K562 (cell line): ENCODE measurements at regions not wholly inside any gene's neighbourhood (a gene's known extent, or its start where the extent isn't known, plus 50 kb on each side); places are given as distances from the start of the nearest gene placed in this dataset.

Source experiments
- ATAC-seq: fragments of 200-7000 bp; cut with Tn5 transposase; 3 replicates; pipeline ENCODE4 v1.9.1; 2020; ENCODE audit warnings: moderate library complexity
- BruUV-seq: library from RNA; stranded (reverse); fragments of 400-500 nt; replicated peaks from 2 replicates; lab custom pipeline; 2021; lab: Mats Ljungman, UMichigan
- CTCF ChIA-PET: fragments of 300-600 bp; formaldehyde crosslinking; extraction: SDS; loops from one replicate; lab custom pipeline; 2021; ENCODE audit warnings: low intra/inter-chr PET ratio; lab: Yijun Ruan, JAX
- POLR2A ChIA-PET: fragments of 300-600, 350-650 bp; sonication (Branson Sonifier 250); formaldehyde crosslinking; extraction: SDS; loops from one replicate; lab custom pipeline; 2021; ENCODE audit warnings: antibody characterized with exemption, inconsistent platforms; lab: Yijun Ruan, JAX
- DNase-seq, 4 experiments: peaks; one replicate each; pipeline versions ENCODE4 v3.0.0 to v3.0.0-alpha.2; 2011 to 2018; ENCODE audit warnings: low spot score in 3 of 4, mixed read lengths in 3 of 4; ENCODE audit errors: extremely low read depth in 1 of 4
- FAIRE-seq: peaks from 2 replicates; lab custom pipeline; 2011; peaks lifted over from hg19 to GRCh38; lab: Jason Lieb, UNC
- H2AFZ ChIP-seq: 2 replicates; pipeline ENCODE4 v1.6.0; 2011; ENCODE audit warnings: low read depth, low read length, control low read depth, inconsistent platforms
- H3K27ac ChIP-seq: fragments of 200-600 bp; 3 replicates; pipeline ENCODE4 v1.8.0; 2011; ENCODE audit warnings: low read depth, mild to moderate bottlenecking, control low read depth, inconsistent platforms, low read length, moderate library complexity, mixed read lengths; ENCODE audit errors: extremely low read depth
- H3K27me3 ChIP-seq, 2 experiments: fragments of 300-600 bp in 1 of 2; 2 replicates in 1 of 2; 3 replicates in 1 of 2; pipeline versions ENCODE4 v1.6.0 to v1.8.0; 2011; ENCODE audit warnings: inconsistent platforms in 2 of 2, low read length in 2 of 2, mild to moderate bottlenecking in 1 of 2, mixed read lengths in 1 of 2, moderate library complexity in 1 of 2; ENCODE audit not compliant: control insufficient read depth in 2 of 2, insufficient read depth in 2 of 2
- H3K36me3 ChIP-seq: fragments of 300-600 bp; 3 replicates; pipeline ENCODE4 v1.8.0; 2011; ENCODE audit warnings: mild to moderate bottlenecking, low read length, inconsistent platforms; ENCODE audit not compliant: control insufficient read depth, insufficient read depth
- H3K4me1 ChIP-seq, 2 experiments: fragments of 200-600 bp in 1 of 2; replicated peaks in 1 of 2; 2 replicates in 1 of 2; 3 replicates in 1 of 2; pipeline versions ENCODE4 v1.5.1 to v1.8.0; 2011; ENCODE audit warnings: inconsistent platforms in 2 of 2, low read length in 2 of 2, mild to moderate bottlenecking in 1 of 2, mixed read lengths in 1 of 2, moderate library complexity in 1 of 2; ENCODE audit not compliant: control insufficient read depth in 2 of 2, insufficient read depth in 2 of 2
- H3K4me2 ChIP-seq: 2 replicates; pipeline ENCODE4 v1.6.1; 2011; ENCODE audit warnings: low read length, control low read depth, inconsistent platforms, mixed read lengths; ENCODE audit not compliant: insufficient read depth
- H3K4me3 ChIP-seq: fragments of 200-600 bp; sonication (generic), shearing (Covaris generic); 2 replicates; pipeline ENCODE4 v1.5.1; 2016; ENCODE audit warnings: control low read depth, inconsistent platforms
- H3K79me2 ChIP-seq: fragments of 200-600 bp; 3 replicates; pipeline ENCODE4 v1.8.0; 2011; ENCODE audit warnings: low read length, inconsistent platforms; ENCODE audit not compliant: control insufficient read depth, insufficient read depth
- H3K9ac ChIP-seq, 2 experiments: 2 replicates each; pipeline versions ENCODE4 v1.6.0 to v1.6.1; 2011; ENCODE audit warnings: low read depth in 2 of 2, low read length in 2 of 2, control low read depth in 1 of 2, inconsistent platforms in 1 of 2, mild to moderate bottlenecking in 1 of 2, mixed read lengths in 1 of 2; ENCODE audit not compliant: insufficient read depth in 1 of 2
- H3K9me1 ChIP-seq: one replicate; pipeline ENCODE4 v1.6.0; 2011; ENCODE audit warnings: inconsistent platforms, mild to moderate bottlenecking, low read length, moderate library complexity; ENCODE audit not compliant: control insufficient read depth, insufficient read depth
- H3K9me3 ChIP-seq: replicated peaks from 2 replicates; pipeline ENCODE4 v1.5.1; 2011; ENCODE audit warnings: low read depth, low read length, inconsistent platforms; ENCODE audit not compliant: control insufficient read depth, insufficient read depth
- H4K20me1 ChIP-seq: replicated peaks from 2 replicates; pipeline ENCODE4 v1.6.1; 2011; ENCODE audit warnings: low read length, inconsistent platforms, mixed read lengths; ENCODE audit not compliant: control insufficient read depth, insufficient read depth
- DEAF1 ChIP-seq: fragments of 450-650 bp; formaldehyde crosslinking; IDR thresholded peaks from 2 replicates; pipeline ENCODE4 v1.4.0; 2020; ENCODE audit warnings: mild to moderate bottlenecking, moderate library complexity
- EZH2 ChIP-seq: IDR thresholded peaks from 2 replicates; pipeline ENCODE4 v1.6.1; 2012; ENCODE audit warnings: low read depth, mild to moderate bottlenecking, inconsistent platforms, low read length, borderline replicate concordance
- FOXJ3 ChIP-seq: sonication (generic); formaldehyde crosslinking; IDR thresholded peaks from 2 replicates; pipeline ENCODE4 v1.4.0; 2020; ENCODE audit warnings: mild to moderate bottlenecking, missing genetic modification reagents
- HMG20B ChIP-seq: fragments of 250-450 bp; sonication (Bioruptor Pico); IDR thresholded peaks from 2 replicates; pipeline ENCODE4 v1.5.0; 2021; ENCODE audit warnings: mild to moderate bottlenecking
- KAT8 ChIP-seq: fragments of 450-650 bp; IDR thresholded peaks from 2 replicates; pipeline ENCODE4 v1.6.1; 2016; ENCODE audit warnings: low read depth, mild to moderate bottlenecking
- MEIS2 ChIP-seq: fragments of 450-650 bp; IDR thresholded peaks from 2 replicates; pipeline ENCODE4 v1.6.1; 2014; ENCODE audit warnings: mild to moderate bottlenecking; ENCODE audit not compliant: partially characterized antibody
- MTF1 ChIP-seq: fragments of 250-450 bp; sonication (Bioruptor Pico); IDR thresholded peaks from 2 replicates; pipeline ENCODE4 v1.9.0; 2021; ENCODE audit warnings: moderate library complexity, mild to moderate bottlenecking, inconsistent platforms, borderline replicate concordance
- PCBP2 ChIP-seq: fragments of 200-400 bp; formaldehyde crosslinking; IDR thresholded peaks from 2 replicates; pipeline ENCODE4 v1.6.1; 2018; ENCODE audit warnings: low read length, low read depth, mild to moderate bottlenecking, moderate library complexity; ENCODE audit not compliant: poor library complexity, severe bottlenecking
- TAF1 ChIP-seq: IDR thresholded peaks from 2 replicates; pipeline ENCODE4 v1.6.1; 2011; ENCODE audit warnings: mild to moderate bottlenecking, low read length, moderate library complexity; ENCODE audit not compliant: insufficient read depth, control insufficient read depth, severe bottlenecking; ENCODE audit errors: extremely low read depth
- TCF3 ChIP-seq: sonication (generic); formaldehyde crosslinking; IDR thresholded peaks from 2 replicates; pipeline ENCODE4 v1.4.0; 2020; ENCODE audit warnings: mild to moderate bottlenecking, missing genetic modification reagents
- TRIM24 ChIP-seq, 2 experiments: fragments of 450-650 bp; IDR thresholded peaks; 2 replicates each; pipeline ENCODE4 v1.6.1; 2016
- YBX1 ChIP-seq: fragments of 450-650 bp; IDR thresholded peaks from 2 replicates; pipeline ENCODE4 v1.7.1; 2016; ENCODE audit warnings: mild to moderate bottlenecking
- ZKSCAN1 ChIP-seq: fragments of 150-350 bp; IDR thresholded peaks from 2 replicates; pipeline ENCODE4 v1.6.1; 2016; ENCODE audit warnings: low read depth, low read length
- ZNF121 ChIP-seq: sonication (generic); formaldehyde crosslinking; conservative IDR thresholded peaks from 2 replicates; pipeline ENCODE4 v1.8.0; 2022; ENCODE audit warnings: missing genetic modification reagents
- ZNF212 ChIP-seq: fragments of 450-650 bp; formaldehyde crosslinking; IDR thresholded peaks from 2 replicates; pipeline ENCODE4 v1.4.0; 2020; ENCODE audit warnings: mild to moderate bottlenecking
- ZNF224 ChIP-seq: sonication (generic); formaldehyde crosslinking; IDR thresholded peaks from 2 replicates; pipeline ENCODE4 v1.8.0; 2022; ENCODE audit warnings: mild to moderate bottlenecking, missing genetic modification reagents
- in situ Hi-C: fragments of 300-500 bp; cut with MboI; formaldehyde crosslinking; loops from 4 replicates; pipeline ENCODE4 v1.15.0; 2018; ENCODE audit warnings: inconsistent platforms, mixed read lengths
- intact Hi-C: fragments of 100-400 bp; cut with micrococcal nuclease; formaldehyde crosslinking; loops from 2 replicates; pipeline ENCODE4 v1.14.2; 2022
- TF ChIP-seq, protein P1 (sequence below): fragments of 250-450 bp; sonication (Bioruptor Pico); IDR thresholded peaks from 2 replicates; pipeline ENCODE4 v1.4.0; 2020; ENCODE audit warnings: borderline replicate concordance
- TF ChIP-seq, protein P2 (sequence below): fragments of 450-650 bp; IDR thresholded peaks from 2 replicates; pipeline ENCODE4 v1.6.1; 2016; ENCODE audit warnings: missing biosample characterization, missing genetic modification characterization
- TF ChIP-seq, protein P3 (sequence below): sonication (generic); formaldehyde crosslinking; IDR thresholded peaks from 2 replicates; pipeline ENCODE4 v1.8.1; 2023; ENCODE audit warnings: mild to moderate bottlenecking, missing genetic modification reagents
- TF ChIP-seq, protein P4 (sequence below): fragments of 250-450 bp; sonication (Bioruptor Pico); IDR thresholded peaks from 2 replicates; pipeline ENCODE4 v1.8.0; 2022; ENCODE audit warnings: moderate library complexity, mild to moderate bottlenecking, inconsistent platforms

DNA sequence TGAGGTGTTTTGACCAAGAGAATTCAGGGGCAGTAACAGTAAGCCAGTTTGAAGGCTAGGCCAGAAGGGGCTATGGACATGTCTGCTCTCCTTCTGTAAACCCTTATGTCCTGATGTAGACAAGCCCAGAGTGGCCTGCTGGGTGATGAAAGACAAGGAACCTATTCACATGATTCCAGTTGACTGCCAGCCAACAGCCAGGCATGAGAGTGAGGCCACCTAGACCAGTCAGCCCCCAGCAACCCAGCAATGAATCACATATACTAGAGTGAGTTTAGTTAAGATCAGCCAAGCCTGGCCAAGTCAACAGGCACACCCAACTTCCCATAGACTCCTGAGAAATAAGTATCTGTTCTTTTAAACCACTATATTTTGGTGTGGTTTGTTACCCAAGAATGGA, 1889.7 kb upstream of the CELF4 start:
- H3K27me3 ChIP-seq, result no peaks in the 10 kb centered on the region
- H3K9me1 ChIP-seq, result no peaks in the 10 kb centered on the region
- in situ Hi-C loops, result no loop called here
- no peak overlapping the region for H3K27ac ChIP-seq
- TF ChIP-seq KAT8 (no peak), EZH2 (no peak), ZNF212 (CRISPR knock-in tag) (no peak), MEIS2 (no peak), ZKSCAN1 (no peak), TRIM24 (IDR thresholded peaks at IDR 0.05) (no peak), DEAF1 (CRISPR knock-in tag) (no peak), TCF3 (CRISPR knock-in tag) (no peak), YBX1 (no peak), TAF1 (no peak), PCBP2 (no peak), ZNF224 (CRISPR knock-in tag) (no peak), FOXJ3 (no peak), ZNF121 (no peak), HMG20B (CRISPR knock-in tag) (no peak), MTF1 (CRISPR knock-in tag) (no peak)
- TF ChIP-seq, protein P1, sequence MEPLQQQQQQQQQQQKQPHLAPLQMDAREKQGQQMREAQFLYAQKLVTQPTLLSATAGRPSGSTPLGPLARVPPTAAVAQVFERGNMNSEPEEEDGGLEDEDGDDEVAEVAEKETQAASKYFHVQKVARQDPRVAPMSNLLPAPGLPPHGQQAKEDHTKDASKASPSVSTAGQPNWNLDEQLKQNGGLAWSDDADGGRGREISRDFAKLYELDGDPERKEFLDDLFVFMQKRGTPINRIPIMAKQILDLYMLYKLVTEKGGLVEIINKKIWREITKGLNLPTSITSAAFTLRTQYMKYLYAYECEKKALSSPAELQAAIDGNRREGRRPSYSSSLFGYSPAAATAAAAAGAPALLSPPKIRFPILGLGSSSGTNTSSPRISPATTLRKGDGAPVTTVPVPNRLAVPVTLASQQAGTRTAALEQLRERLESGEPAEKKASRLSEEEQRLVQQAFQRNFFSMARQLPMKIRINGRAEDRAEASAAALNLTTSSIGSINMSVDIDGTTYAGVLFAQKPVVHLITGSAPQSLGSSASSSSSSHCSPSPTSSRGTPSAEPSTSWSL (CRISPR knock-in tag), result no peak
- TF ChIP-seq, protein P2, sequence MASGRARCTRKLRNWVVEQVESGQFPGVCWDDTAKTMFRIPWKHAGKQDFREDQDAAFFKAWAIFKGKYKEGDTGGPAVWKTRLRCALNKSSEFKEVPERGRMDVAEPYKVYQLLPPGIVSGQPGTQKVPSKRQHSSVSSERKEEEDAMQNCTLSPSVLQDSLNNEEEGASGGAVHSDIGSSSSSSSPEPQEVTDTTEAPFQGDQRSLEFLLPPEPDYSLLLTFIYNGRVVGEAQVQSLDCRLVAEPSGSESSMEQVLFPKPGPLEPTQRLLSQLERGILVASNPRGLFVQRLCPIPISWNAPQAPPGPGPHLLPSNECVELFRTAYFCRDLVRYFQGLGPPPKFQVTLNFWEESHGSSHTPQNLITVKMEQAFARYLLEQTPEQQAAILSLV, result no peak
- TF ChIP-seq, protein P3, sequence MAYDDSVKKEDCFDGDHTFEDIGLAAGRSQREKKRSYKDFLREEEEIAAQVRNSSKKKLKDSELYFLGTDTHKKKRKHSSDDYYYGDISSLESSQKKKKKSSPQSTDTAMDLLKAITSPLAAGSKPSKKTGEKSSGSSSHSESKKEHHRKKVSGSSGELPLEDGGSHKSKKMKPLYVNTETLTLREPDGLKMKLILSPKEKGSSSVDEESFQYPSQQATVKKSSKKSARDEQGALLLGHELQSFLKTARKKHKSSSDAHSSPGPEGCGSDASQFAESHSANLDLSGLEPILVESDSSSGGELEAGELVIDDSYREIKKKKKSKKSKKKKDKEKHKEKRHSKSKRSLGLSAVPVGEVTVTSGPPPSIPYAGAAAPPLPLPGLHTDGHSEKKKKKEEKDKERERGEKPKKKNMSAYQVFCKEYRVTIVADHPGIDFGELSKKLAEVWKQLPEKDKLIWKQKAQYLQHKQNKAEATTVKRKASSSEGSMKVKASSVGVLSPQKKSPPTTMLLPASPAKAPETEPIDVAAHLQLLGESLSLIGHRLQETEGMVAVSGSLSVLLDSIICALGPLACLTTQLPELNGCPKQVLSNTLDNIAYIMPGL (CRISPR knock-in tag), result no peak
- TF ChIP-seq, protein P4, sequence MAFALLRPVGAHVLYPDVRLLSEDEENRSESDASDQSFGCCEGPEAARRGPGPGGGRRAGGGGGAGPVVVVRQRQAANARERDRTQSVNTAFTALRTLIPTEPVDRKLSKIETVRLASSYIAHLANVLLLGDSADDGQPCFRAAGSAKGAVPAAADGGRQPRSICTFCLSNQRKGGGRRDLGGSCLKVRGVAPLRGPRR (CRISPR knock-in tag), result no peak
- H3K79me2 ChIP-seq, result no peaks in the 10 kb centered on the region
- H3K4me3 ChIP-seq, result no peak overlapping the region
- intact Hi-C loops, result no loop called here
- H2AFZ ChIP-seq, result no peak overlapping the region
- no peaks in the 10 kb centered on the region for H3K36me3 ChIP-seq
- no peak for DNase-seq
- no peaks in the 10 kb centered on the region for H3K9me3 ChIP-seq
- no peak overlapping the region for H3K9ac ChIP-seq
- CTCF ChIA-PET, result no interaction called here
- POLR2A ChIA-PET, result no interaction called here
- BruUV-seq, result no TSS peak
- H3K4me2 ChIP-seq, result no peak overlapping the region
- no peak for FAIRE-seq
- H3K4me1 ChIP-seq, result no peaks in the 10 kb centered on the region
- H4K20me1 ChIP-seq, result no peaks in the 10 kb centered on the region
- no peak for ATAC-seq
